NCI-H128 (cell line): ENCODE measurements at regions not wholly inside any gene's neighbourhood (a gene's known extent, or its start where the extent isn't known, plus 50 kb on each side); places are given as distances from the start of the nearest gene placed in this dataset.
"Not testable (repeated sequence)": the region's sequence is repeated elsewhere in the genome, so short reads cannot be mapped to it uniquely, and the experiment has no call there.

Experiments used
- DNase-seq: peaks from one replicate; lab custom pipeline; 2025; ENCODE audit not compliant: unreplicated experiment; lab: John Stamatoyannopoulos, UW

GRCh38 chr2:75327334-75327733 is 128.0 kb upstream of the TACR1 start:
- DNase-seq, result no peak

GRCh38 chr2:75326645-75327044 is 127.3 kb upstream of the TACR1 start:
- DNase-seq, result no peak

- DNase-seq, result no peak
Measured at GRCh38 chr2:75325594-75325993, 126.3 kb upstream of the TACR1 start.

GRCh38 chr2:75324861-75325284 is 125.6 kb upstream of the TACR1 start:
- no peak for DNase-seq

GRCh38 chr2:75324141-75324540 is 124.8 kb upstream of the TACR1 start:
- DNase-seq, result no peak

GRCh38 chr2:75321599-75321922 is 122.2 kb upstream of the TACR1 start:
- no peak for DNase-seq

- DNase-seq, result no peak
Measured at GRCh38 chr2:75320898-75321598, 121.7 kb upstream of the TACR1 start.

GRCh38 chr2:75319951-75320350 is 120.6 kb upstream of the TACR1 start:
- DNase-seq, result no peak

GRCh38 chr2:75317802-75318201 is 118.5 kb upstream of the TACR1 start:
- DNase-seq, result no peak

GRCh38 chr2:75317316-75317715 is 118.0 kb upstream of the TACR1 start:
- no peak for DNase-seq

- no peak for DNase-seq
Measured at GRCh38 chr2:75315436-75315835, 116.1 kb upstream of the TACR1 start.

- DNase-seq, result no peak
Measured at GRCh38 chr2:75311993-75312392, 112.7 kb upstream of the TACR1 start.

GRCh38 chr2:75311521-75311920 is 112.2 kb upstream of the TACR1 start:
- DNase-seq, result no peak

- DNase-seq, result no peak
Measured at GRCh38 chr2:75310876-75311275, 111.6 kb upstream of the TACR1 start.

GRCh38 chr2:75309596-75310463 is 110.5 kb upstream of the TACR1 start:
- DNase-seq, result no peak

- DNase-seq, result no peak
Measured at GRCh38 chr2:75303227-75303626, 103.9 kb upstream of the TACR1 start.

- DNase-seq, result no peak
Measured at GRCh38 chr2:75294362-75294761, 95.0 kb upstream of the TACR1 start.

- no peak for DNase-seq
Measured at GRCh38 chr2:75292826-75293225, 93.5 kb upstream of the TACR1 start.

GRCh38 chr2:75290600-75291150 is 91.4 kb upstream of the TACR1 start:
- no peak for DNase-seq

GRCh38 chr2:75289771-75290170 is 90.5 kb upstream of the TACR1 start:
- DNase-seq, result no peak

GRCh38 chr2:75289178-75289577 is 89.9 kb upstream of the TACR1 start:
- DNase-seq, result not testable (repeated sequence)

GRCh38 chr2:75288760-75289159 is 89.4 kb upstream of the TACR1 start:
- DNase-seq, result no peak
